HEK293 (cell line): ENCODE measurements at regions not wholly inside any gene's neighbourhood (a gene's known extent, or its start where the extent isn't known, plus 50 kb on each side); places are given as distances from the start of the nearest gene placed in this dataset.

Source experiments
- CTCF ChIA-PET: fragments of 350-600 bp; formaldehyde crosslinking; extraction: SDS; loops from one replicate; lab custom pipeline; 2021; ENCODE audit warnings: antibody characterized with exemption; lab: Yijun Ruan, JAX
- POLR2A ChIA-PET: fragments of 300-600 bp; formaldehyde crosslinking; extraction: SDS; loops from one replicate; lab custom pipeline; 2020; ENCODE audit warnings: antibody characterized with exemption, inconsistent platforms; lab: Yijun Ruan, JAX
- H3K27ac ChIP-seq: fragments of 200-500 bp; sonication (Bioruptor generic); 2 replicates; pipeline ENCODE4 v1.5.1; 2014; ENCODE audit warnings: low read depth, low read length, control low read depth, inconsistent platforms; ENCODE audit errors: extremely low read depth
- H3K36me3 ChIP-seq, 2 experiments: fragments of 200-500 bp in 1 of 2; sonication (Bioruptor generic) in 1 of 2; 1 replicate in 1 of 2; 2 replicates in 1 of 2; pipeline ENCODE4 v1.5.1; 2014 to 2017; ENCODE audit warnings: inconsistent platforms in 2 of 2, low read length in 2 of 2; ENCODE audit not compliant: control insufficient read depth in 2 of 2, insufficient read depth in 1 of 2
- H3K4me1 ChIP-seq: fragments of 200-500 bp; sonication (Bioruptor generic); 2 replicates; pipeline ENCODE4 v1.5.1; 2014; ENCODE audit warnings: mild to moderate bottlenecking, low read length, inconsistent platforms; ENCODE audit not compliant: control insufficient read depth, insufficient read depth
- H3K4me3 ChIP-seq: 2 replicates; pipeline ENCODE4 v1.5.1; 2011; ENCODE audit warnings: low read depth, mild to moderate bottlenecking, control low read depth, low read length, moderate library complexity
- H3K9me3 ChIP-seq: fragments of 200-500 bp; sonication (Bioruptor generic); 2 replicates; pipeline ENCODE4 v1.5.1; 2014; ENCODE audit warnings: low read depth, low read length, inconsistent platforms; ENCODE audit not compliant: control insufficient read depth, insufficient read depth
- HOXC10 ChIP-seq: sonication (generic); formaldehyde crosslinking; IDR thresholded peaks from 2 replicates; pipeline ENCODE4 v1.8.1; 2023; ENCODE audit warnings: mild to moderate bottlenecking, missing genetic modification reagents
- KLF16 ChIP-seq: fragments of 450-650 bp; formaldehyde crosslinking; IDR thresholded peaks from 2 replicates; pipeline ENCODE4 v1.5.1; 2017; ENCODE audit warnings: missing biosample characterization, missing genetic modification characterization
- MEIS1 ChIP-seq: sonication (generic); formaldehyde crosslinking; IDR thresholded peaks from 2 replicates; pipeline ENCODE4 v1.8.1; 2022; ENCODE audit warnings: missing genetic modification reagents, mild to moderate bottlenecking, borderline replicate concordance
- OSR2 ChIP-seq: fragments of 450-650 bp; formaldehyde crosslinking; IDR thresholded peaks from 2 replicates; pipeline ENCODE4 v1.5.1; 2016; ENCODE audit warnings: missing biosample characterization, missing genetic modification characterization
- OVOL3 ChIP-seq: fragments of 450-650 bp; formaldehyde crosslinking; IDR thresholded peaks from 2 replicates; pipeline ENCODE4 v1.5.1; 2016; ENCODE audit warnings: missing biosample characterization, missing genetic modification characterization
- SP2 ChIP-seq: fragments of 450-650 bp; formaldehyde crosslinking; IDR thresholded peaks from 2 replicates; pipeline ENCODE4 v1.5.1; 2016; ENCODE audit warnings: missing biosample characterization, missing genetic modification characterization
- ZBTB49 ChIP-seq: fragments of 450-650 bp; formaldehyde crosslinking; IDR thresholded peaks from 2 replicates; pipeline ENCODE4 v1.5.1; 2016; ENCODE audit warnings: missing biosample characterization, missing genetic modification characterization, low read depth
- ZBTB8A ChIP-seq: fragments of 450-650 bp; formaldehyde crosslinking; IDR thresholded peaks from 2 replicates; pipeline ENCODE4 v1.5.1; 2016; ENCODE audit warnings: missing biosample characterization, missing genetic modification characterization
- ZNF19 ChIP-seq: fragments of 450-650 bp; formaldehyde crosslinking; IDR thresholded peaks from 2 replicates; pipeline ENCODE4; 2016; ENCODE audit warnings: missing biosample characterization, missing genetic modification characterization, low read depth
- ZNF280D ChIP-seq: fragments of 450-650 bp; formaldehyde crosslinking; IDR thresholded peaks from 2 replicates; pipeline ENCODE4 v1.5.1; 2016; ENCODE audit warnings: missing biosample characterization, missing genetic modification characterization
- ZNF433 ChIP-seq: fragments of 450-650 bp; formaldehyde crosslinking; IDR thresholded peaks from 2 replicates; pipeline ENCODE4 v1.5.1; 2016; ENCODE audit warnings: missing biosample characterization, missing genetic modification characterization, low read depth
- ZNF501 ChIP-seq: fragments of 450-650 bp; formaldehyde crosslinking; IDR thresholded peaks from 2 replicates; pipeline ENCODE4 v1.5.1; 2016; ENCODE audit warnings: missing biosample characterization, missing genetic modification characterization
- ZNF544 ChIP-seq: fragments of 450-650 bp; formaldehyde crosslinking; IDR thresholded peaks from 2 replicates; pipeline ENCODE4 v1.5.0; 2017; ENCODE audit warnings: missing biosample characterization, missing genetic modification characterization
- ZNF677 ChIP-seq: fragments of 450-650 bp; IDR thresholded peaks from 2 replicates; pipeline ENCODE4 v1.5.0; 2018; ENCODE audit warnings: missing biosample characterization, mild to moderate bottlenecking, missing genetic modification characterization, moderate library complexity
- ZNF701 ChIP-seq: fragments of 450-650 bp; formaldehyde crosslinking; IDR thresholded peaks from 2 replicates; pipeline ENCODE4 v1.5.1; 2016; ENCODE audit warnings: missing biosample characterization, missing genetic modification characterization
- ZNF707 ChIP-seq: fragments of 450-650 bp; formaldehyde crosslinking; IDR thresholded peaks from 2 replicates; pipeline ENCODE4 v1.5.1; 2016; ENCODE audit warnings: missing biosample characterization, missing genetic modification characterization
- ZNF76 ChIP-seq: fragments of 450-650 bp; formaldehyde crosslinking; IDR thresholded peaks from 2 replicates; pipeline ENCODE4; 2016; ENCODE audit warnings: low read depth, missing biosample characterization, missing genetic modification characterization, borderline replicate concordance
- ZNF776 ChIP-seq: fragments of 450-650 bp; formaldehyde crosslinking; IDR thresholded peaks from 2 replicates; pipeline ENCODE4 v1.5.0; 2017; ENCODE audit warnings: missing biosample characterization, missing genetic modification characterization, borderline replicate concordance
- TF ChIP-seq, protein P1 (sequence below): fragments of 450-650 bp; formaldehyde crosslinking; conservative IDR thresholded peaks from 2 replicates; pipeline ENCODE4 v1.5.1; 2016; ENCODE audit warnings: low read depth, missing biosample characterization, missing genetic modification characterization
- TF ChIP-seq, protein P2 (sequence below): fragments of 450-650 bp; formaldehyde crosslinking; IDR thresholded peaks from 2 replicates; pipeline ENCODE4 v1.5.1; 2016; ENCODE audit warnings: missing biosample characterization, missing genetic modification characterization

GRCh38 chrX:132277953-132278614, 58.8 kb upstream of the RAP2C start:
- Histone ChIP-seq H3K4me3 (no peak overlapping the region), H3K9me3 (no peaks in the 10 kb centered on the region), H3K4me1 (no peaks in the 10 kb centered on the region), H3K27ac (no peak overlapping the region), H3K36me3 (no peaks in the 10 kb centered on the region)
- POLR2A ChIA-PET: interaction anchor here (0.6 kb wide), 1 partner anchor 391 kb away, joined by 4 read pairs; no protein-coding TSS in a partner anchor
- TF ChIP-seq ZNF707: no peak
- TF ChIP-seq ZBTB49 (tag by site-specific recombination): no peak
- CTCF ChIA-PET: interaction anchor here (1.7 kb wide), 1 partner anchor 16 kb away, joined by 5 read pairs; no protein-coding TSS in a partner anchor

DNA sequence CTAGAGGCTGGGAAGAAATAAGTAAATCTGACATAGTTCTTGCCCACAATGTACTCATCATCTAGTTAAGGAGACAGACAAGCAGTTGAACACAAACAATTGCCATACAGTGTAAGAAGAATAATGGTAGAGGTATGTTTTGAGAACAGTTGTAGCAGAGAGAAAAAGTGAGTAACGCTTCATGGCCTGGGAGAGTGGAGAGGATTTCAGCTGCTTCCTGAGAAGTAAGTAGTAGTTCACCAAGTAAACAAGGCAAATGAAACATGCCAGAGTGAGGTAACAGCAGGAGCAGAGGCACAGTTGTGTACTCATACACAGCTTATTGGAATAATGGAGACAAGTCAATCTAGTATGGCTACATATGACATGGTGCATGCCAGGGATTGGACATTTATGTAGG, 53.6 kb upstream of the RAP2C start:
- H3K9me3 ChIP-seq: no peaks in the 10 kb centered on the region
- no peak overlapping the region for H3K27ac ChIP-seq
- H3K36me3 ChIP-seq: no peaks in the 10 kb centered on the region
- no peak overlapping the region for H3K4me3 ChIP-seq
- ChIA-PET CTCF (interaction anchor here (1.2 kb wide), 1 partner anchor 20 kb away, joined by 7 read pairs; no protein-coding TSS in a partner anchor), POLR2A (no interaction called here)
- H3K4me1 ChIP-seq: no peaks in the 10 kb centered on the region
- no peak for TF ChIP-seq ZNF501
- TF ChIP-seq ZBTB8A (tag by site-specific recombination): no peak
- TF ChIP-seq ZNF677 (tag by site-specific recombination): no peak
- no peak for TF ChIP-seq HOXC10 (CRISPR knock-in tag)
- no peak for TF ChIP-seq ZNF544 (tag by site-specific recombination)
- no peak for TF ChIP-seq OSR2 (tag by site-specific recombination)
- no peak for TF ChIP-seq ZNF701 (tag by site-specific recombination)
- TF ChIP-seq ZNF280D: no peak
- no peak for TF ChIP-seq ZNF19 (tag by site-specific recombination)
- no peak for TF ChIP-seq ZNF433 (tag by site-specific recombination)
- no peak for TF ChIP-seq MEIS1 (CRISPR knock-in tag)
- TF ChIP-seq OVOL3 (tag by site-specific recombination): no peak
- no peak for TF ChIP-seq KLF16 (tag by site-specific recombination)
- TF ChIP-seq ZNF76 (tag by site-specific recombination): no peak
- TF ChIP-seq ZNF776: no peak
- TF ChIP-seq, protein P1, sequence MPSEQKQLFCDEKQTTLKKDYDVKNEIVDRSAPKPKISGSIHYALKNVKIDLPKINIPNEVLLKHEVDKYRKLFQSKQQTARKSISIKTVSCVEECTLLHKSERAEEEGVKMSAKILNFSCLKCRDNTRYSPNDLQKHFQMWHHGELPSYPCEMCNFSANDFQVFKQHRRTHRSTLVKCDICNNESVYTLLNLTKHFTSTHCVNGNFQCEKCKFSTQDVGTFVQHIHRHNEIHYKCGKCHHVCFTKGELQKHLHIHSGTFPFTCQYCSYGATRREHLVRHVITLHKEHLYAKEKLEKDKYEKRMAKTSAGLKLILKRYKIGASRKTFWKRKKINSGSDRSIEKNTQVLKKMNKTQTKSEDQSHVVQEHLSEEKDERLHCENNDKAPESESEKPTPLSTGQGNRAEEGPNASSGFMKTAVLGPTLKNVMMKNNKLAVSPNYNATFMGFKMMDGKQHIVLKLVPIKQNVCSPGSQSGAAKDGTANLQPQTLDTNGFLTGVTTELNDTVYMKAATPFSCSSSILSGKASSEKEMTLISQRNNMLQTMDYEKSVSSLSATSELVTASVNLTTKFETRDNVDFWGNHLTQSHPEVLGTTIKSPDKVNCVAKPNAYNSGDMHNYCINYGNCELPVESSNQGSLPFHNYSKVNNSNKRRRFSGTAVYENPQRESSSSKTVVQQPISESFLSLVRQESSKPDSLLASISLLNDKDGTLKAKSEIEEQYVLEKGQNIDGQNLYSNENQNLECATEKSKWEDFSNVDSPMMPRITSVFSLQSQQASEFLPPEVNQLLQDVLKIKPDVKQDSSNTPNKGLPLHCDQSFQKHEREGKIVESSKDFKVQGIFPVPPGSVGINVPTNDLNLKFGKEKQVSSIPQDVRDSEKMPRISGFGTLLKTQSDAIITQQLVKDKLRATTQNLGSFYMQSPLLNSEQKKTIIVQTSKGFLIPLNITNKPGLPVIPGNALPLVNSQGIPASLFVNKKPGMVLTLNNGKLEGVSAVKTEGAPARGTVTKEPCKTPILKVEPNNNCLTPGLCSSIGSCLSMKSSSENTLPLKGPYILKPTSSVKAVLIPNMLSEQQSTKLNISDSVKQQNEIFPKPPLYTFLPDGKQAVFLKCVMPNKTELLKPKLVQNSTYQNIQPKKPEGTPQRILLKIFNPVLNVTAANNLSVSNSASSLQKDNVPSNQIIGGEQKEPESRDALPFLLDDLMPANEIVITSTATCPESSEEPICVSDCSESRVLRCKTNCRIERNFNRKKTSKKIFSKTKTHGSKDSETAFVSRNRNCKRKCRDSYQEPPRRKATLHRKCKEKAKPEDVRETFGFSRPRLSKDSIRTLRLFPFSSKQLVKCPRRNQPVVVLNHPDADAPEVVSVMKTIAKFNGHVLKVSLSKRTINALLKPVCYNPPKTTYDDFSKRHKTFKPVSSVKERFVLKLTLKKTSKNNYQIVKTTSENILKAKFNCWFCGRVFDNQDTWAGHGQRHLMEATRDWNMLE (tag by site-specific recombination): no peak
- TF ChIP-seq, protein P2, sequence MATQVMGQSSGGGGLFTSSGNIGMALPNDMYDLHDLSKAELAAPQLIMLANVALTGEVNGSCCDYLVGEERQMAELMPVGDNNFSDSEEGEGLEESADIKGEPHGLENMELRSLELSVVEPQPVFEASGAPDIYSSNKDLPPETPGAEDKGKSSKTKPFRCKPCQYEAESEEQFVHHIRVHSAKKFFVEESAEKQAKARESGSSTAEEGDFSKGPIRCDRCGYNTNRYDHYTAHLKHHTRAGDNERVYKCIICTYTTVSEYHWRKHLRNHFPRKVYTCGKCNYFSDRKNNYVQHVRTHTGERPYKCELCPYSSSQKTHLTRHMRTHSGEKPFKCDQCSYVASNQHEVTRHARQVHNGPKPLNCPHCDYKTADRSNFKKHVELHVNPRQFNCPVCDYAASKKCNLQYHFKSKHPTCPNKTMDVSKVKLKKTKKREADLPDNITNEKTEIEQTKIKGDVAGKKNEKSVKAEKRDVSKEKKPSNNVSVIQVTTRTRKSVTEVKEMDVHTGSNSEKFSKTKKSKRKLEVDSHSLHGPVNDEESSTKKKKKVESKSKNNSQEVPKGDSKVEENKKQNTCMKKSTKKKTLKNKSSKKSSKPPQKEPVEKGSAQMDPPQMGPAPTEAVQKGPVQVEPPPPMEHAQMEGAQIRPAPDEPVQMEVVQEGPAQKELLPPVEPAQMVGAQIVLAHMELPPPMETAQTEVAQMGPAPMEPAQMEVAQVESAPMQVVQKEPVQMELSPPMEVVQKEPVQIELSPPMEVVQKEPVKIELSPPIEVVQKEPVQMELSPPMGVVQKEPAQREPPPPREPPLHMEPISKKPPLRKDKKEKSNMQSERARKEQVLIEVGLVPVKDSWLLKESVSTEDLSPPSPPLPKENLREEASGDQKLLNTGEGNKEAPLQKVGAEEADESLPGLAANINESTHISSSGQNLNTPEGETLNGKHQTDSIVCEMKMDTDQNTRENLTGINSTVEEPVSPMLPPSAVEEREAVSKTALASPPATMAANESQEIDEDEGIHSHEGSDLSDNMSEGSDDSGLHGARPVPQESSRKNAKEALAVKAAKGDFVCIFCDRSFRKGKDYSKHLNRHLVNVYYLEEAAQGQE: no peak
- TF ChIP-seq SP2 (tag by site-specific recombination): no peak
